GM18858 (cell line): ENCODE measurements at regions not wholly inside any gene's neighbourhood (a gene's known extent, or its start where the extent isn't known, plus 50 kb on each side); places are given as distances from the start of the nearest gene placed in this dataset.
"Not testable (repeated sequence)": the region's sequence is repeated elsewhere in the genome, so short reads cannot be mapped to it uniquely, and the experiment has no call there.

Experiments used
- ATAC-seq: cut with Tn5 transposase; IDR thresholded peaks from one replicate; pipeline ENCODE4 v1.9.1; 2021; ENCODE audit not compliant: unreplicated experiment

DNA sequence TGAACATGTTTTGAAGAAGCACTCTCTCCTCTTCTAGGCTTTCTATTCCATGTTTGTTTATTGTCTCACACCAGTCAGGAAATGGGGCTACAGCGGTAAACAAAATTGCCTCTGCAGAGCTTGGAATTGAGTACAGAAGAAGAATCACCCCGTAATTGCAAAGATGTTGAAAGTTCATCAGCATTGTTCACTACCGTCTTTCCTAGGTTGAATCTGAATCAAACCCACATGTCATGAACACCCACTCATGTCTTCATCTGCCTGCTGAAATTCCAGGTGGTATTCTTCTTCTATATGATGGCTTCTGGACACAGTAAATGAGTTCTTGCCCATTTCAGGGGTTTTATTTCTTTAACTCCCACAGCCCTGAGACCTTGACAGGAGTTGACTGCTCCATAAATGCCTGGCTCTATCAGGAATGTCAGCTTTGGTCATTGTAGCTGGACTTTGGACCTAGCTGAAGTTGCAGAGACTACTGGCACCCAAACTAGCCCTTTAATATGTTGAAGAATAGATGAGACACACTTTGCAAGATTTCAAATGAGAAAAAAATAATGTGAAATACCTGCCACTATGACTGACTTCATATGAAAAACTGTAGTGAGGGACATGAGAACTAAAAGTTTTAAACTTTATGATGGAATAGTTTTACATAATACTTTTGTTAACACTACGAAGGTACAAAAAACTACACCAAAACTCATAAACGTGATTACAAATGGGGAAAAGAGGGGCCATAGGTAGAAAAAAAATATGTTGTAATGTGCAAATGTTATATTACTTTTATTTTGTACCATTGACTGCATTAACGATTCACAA lies 1235.3 kb upstream of the ZEB2 start:
- ATAC-seq = no peak

DNA sequence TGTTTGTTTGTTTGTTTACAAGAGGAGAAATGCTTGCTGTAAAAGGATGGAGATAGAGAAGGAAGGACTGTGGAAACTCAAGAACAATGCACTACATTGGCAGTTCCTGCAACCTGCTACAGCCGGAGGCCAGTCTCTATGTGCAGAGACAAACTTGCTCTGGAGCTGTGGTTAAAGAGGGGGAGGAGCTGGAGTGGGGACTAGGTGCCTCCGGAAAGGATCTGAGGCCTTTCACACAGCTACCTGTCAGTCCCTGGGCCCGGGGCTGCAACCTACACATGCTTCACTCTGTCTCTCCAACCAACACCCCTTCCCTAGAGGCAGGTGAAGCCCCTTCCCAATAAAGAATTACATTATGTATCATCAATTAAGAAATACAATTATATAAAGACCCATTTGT lies 1234.0 kb upstream of the ZEB2 start:
- ATAC-seq = no peak

- no peak for ATAC-seq
Observed at GRCh38 chr2:145753041-145753608, 1233.2 kb upstream of the ZEB2 start.

- peak; percentile 1 for ATAC-seq
Observed at GRCh38 chr2:145752091-145752806, 1232.3 kb upstream of the ZEB2 start.

- peak; percentile 88 for ATAC-seq
Observed at GRCh38 chr2:145751629-145752028, 1231.7 kb upstream of the ZEB2 start.

GRCh38 chr2:145751155-145751554 lies 1231.2 kb upstream of the ZEB2 start:
- ATAC-seq = no peak

DNA sequence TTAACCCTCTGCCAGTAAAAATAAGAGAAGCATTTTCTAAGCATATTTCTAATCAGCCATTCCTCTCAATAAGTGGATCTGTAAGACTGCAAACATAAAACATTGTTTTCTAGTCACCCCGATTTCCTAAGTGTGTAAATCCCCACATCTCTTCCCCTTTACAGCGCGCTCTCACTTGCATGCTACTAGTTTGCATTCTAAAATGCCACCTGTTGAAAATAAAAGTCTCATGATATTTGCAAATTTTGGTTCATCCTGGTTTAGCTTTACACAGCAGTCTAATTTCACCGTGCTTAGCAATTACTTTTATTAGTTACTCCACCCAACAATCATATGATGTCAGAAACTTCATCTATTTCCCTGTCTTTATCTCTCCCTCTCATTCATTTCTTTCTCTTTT lies 1230.7 kb upstream of the ZEB2 start:
- ATAC-seq = no peak

GRCh38 chr2:145750144-145750543 lies 1230.2 kb upstream of the ZEB2 start:
- no peak for ATAC-seq

DNA sequence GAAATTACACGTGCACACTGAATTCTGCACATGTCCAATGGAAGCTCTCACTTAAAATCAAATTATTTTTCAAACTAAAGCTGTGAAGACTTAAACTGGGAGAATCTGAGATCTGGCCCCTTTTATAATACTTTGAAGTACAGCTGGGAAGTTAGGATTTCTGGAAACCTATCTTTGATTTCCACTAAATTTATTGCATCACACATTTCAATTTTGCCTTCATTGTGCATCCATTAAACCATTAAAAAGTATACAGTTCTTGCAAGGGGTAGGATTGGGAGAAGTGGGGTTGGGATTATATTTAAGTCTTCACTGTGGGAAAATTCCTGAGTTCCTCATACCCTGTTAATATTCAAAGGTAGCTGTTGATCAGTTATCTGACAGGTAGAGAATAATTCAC lies 1229.6 kb upstream of the ZEB2 start:
- no peak for ATAC-seq

- ATAC-seq = peak; percentile 53
Observed at GRCh38 chr2:145748927-145749326, 1229.0 kb upstream of the ZEB2 start.

GRCh38 chr2:145747715-145748114 lies 1227.8 kb upstream of the ZEB2 start:
- ATAC-seq = no peak

GRCh38 chr2:145745387-145745721 lies 1225.4 kb upstream of the ZEB2 start:
- ATAC-seq = not testable (repeated sequence)

DNA sequence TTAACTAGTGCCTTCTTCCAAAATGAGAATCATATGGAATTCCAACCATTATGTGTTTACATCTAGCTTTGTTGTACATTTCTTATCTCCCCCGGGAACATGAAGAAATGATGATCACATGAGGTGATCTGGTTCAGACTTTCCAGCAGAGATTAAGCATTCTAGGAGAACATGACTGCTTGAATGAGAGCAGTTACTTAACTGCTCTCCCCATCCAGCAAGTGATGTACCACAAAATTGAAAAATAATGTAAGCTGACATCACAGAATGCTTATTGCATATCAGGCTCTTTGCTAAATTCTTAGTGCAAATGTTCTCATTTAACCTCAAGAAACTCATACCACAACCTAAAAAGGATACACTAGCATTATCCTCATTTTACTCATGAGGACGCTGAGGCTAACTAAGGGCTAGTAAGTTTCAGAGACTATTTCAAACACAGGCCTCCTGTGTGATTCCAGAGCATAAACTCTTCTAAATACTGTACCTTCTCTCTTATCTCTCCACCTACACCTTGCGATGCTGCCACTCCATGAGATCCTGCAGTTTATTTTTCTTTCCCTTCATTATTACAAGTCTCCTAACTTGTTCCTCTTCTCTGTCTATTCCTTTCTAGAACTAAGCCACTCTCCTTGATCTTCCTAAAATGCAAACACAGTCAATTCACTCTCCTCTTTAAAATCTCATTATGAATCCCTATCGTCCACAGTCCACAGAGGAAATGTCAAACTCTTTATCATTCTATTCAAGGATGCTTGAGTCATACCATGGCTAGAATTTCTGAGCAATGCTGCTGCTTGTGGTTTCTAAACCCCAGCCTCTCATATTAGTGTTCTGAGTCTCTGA lies 1224.8 kb upstream of the ZEB2 start:
- ATAC-seq = peak; percentile 78

DNA sequence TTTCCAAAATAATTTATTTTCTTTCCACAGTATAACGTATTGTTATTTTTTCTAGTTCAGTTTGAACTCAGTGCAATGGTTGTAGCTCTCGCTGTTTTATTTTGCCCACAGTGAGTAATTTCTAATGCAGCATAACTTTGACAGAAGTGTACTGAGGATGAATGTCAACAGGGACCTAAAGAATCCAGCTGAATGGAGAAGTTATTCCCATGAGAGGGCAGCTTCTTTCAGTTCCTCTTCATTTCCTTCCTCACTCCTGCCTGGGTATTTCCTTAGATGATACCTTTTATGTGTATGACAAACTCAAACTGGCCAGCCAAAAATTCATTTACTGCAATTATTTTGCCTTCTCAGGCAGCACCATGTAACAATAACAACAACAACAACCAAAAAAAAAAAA lies 1223.1 kb upstream of the ZEB2 start:
- ATAC-seq = no peak

- ATAC-seq = no peak
Observed at GRCh38 chr2:145741636-145742035, 1221.7 kb upstream of the ZEB2 start.

DNA sequence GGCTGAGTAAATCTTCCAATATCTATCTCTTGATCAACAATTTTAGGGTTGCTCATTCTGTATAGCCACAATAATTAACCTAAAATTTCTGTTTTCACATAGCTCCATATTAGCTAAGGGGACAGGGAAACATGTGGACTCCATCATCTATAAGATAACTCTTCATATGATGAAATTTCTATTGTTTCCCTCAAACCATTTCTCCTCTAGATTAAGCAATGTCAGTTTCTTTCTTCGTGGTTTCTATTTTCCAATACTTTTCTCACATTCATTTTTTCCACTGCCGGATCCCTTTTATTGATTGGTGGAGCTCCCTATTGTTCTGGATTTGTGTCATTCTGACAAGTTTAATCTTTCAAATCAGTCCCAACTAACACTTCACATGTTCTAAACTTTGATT lies 1221.3 kb upstream of the ZEB2 start:
- ATAC-seq = no peak

DNA sequence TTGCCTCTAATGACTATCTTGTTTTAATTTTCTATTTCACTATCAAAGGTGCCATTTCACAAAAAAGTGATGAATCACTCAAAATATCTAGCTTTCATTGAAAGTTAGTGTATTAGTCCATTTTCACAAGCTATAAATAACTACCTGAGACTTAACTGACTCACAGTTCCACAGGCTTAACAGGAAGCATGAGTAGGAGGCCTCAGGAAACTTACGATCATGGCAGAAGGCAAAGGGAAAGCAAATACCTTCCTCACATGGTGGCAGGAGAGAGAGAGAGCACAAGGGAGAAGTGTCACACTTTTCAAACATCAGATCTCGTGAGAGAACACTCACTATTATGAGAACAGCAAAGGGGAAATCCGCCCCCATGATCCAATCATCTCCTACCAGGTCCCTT lies 1220.4 kb upstream of the ZEB2 start:
- no peak for ATAC-seq

GRCh38 chr2:145739681-145740080 lies 1219.8 kb upstream of the ZEB2 start:
- peak; percentile 77 for ATAC-seq

DNA sequence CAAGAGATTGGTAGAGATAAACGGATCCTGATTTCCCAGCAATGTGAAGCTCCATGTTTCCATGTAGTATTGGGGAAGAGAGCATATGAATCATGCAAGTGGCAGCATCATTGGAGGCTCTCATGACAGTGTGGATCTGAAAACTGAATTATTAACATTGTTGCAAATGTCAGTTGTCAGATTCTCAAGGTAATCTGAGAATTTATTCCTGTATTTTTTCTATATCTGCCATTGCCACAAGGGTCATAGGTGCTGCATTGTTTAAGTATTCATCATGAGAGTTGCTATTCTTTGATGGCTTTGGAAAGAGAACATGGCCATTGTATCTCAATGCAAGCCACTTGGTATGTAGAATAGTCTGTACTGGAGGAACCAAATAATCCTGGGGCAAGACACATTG lies 1217.0 kb upstream of the ZEB2 start:
- no peak for ATAC-seq

GRCh38 chr2:145731467-145731866 lies 1211.5 kb upstream of the ZEB2 start:
- ATAC-seq = no peak

GRCh38 chr2:145729993-145730770 lies 1210.3 kb upstream of the ZEB2 start:
- no peak for ATAC-seq
